NCI-H526 treated with DMSO at 0.1 percent for 48 hours (cell line): ENCODE measurements at regions not wholly inside any gene's neighbourhood (a gene's known extent, or its start where the extent isn't known, plus 50 kb on each side); places are given as distances from the start of the nearest gene placed in this dataset.

ENCODE experiments used
- DNase-seq: peaks from one replicate; lab custom pipeline; 2025; lab: John Stamatoyannopoulos, UW

DNA sequence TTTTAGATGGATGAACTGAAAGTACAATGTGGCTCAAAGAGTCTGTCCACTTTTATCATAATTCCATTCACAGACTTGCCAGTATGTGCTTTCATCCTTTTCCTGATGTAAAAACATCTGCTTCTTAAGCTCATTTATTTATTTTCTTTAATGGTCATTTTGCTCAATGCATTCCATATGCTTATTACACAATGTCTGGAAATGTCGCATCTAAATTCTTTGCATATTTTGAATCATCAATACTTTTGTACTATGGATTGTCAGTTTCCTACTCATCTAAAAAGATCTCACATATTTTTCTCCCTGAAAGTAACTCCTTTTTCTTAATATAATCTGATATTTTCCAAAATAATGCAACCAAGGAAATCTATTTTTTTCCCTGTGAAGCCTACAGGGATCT is 1315.8 kb downstream of the EFNB2 start:
- no peak for DNase-seq

DNA sequence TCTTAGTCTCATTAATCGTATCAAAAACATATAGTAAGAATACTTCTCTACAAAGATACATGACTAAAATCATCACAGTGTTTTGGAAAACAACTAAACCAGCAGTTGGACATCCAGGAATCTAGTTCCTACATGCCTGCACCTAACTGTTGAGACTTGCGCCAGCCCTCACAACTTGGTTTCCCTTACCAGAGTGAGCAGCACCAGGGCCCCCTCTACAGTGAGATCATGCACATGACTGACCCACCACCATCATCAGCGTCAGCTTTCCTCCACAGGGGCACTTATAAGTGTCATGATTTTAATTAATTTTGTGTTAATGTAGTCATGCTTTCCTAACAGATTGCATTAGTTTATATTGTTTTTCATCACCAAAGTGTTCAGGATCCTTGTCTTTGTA is 1322.0 kb downstream of the EFNB2 start:
- DNase-seq = no peak

DNA sequence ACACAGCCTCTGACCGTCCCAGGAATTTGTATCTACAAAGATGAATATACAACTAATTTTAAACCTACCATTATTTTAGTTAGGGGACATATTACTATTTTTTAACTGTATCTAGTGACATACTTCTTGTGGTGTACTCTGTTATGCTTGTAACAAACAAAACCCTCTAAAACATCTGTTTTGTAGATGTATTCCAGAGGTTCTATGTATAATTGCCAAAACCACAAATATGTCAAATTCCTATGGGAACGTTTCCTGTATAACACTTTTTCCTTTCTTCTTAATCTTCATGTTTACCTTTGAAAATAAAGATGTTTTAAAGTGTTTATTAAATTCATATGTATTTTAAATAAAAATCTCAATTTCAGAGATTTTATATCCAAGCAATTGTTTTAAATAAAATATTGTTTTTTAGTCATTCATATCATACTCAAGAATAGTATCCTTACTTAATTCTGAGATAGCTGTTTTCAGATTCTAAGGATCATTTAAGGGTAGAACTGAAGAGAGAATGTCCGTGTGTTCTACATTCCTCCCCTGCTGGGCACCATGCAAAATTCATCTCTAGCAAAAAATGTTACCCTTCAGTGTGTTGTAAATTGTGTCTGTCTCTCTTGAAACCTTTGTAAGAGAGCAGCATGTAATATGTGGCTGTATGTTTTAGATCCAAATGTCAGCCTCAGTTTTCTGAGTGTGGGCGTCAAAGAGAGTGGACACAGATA is 1327.7 kb downstream of the EFNB2 start:
- no peak for DNase-seq

DNA sequence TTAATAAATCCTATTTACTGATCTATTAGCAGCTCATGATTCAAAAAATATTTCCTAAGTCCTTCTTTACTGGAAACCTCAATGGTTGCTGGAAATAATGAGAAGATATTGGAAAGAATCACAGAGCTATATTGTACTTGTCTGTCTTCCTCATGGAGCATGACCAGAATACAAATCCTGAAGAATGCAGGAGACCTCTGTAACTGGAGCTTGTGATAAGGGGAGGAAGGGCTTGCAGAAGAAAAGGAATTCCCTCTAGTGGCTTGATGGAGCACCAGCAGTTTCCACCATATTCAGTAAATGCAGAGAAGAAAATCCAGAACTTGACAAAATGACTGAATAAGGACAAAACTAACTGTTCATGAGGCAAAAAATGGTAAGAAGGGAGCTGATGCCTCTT is 1333.1 kb downstream of the EFNB2 start:
- peak; percentile 3 for DNase-seq

DNA sequence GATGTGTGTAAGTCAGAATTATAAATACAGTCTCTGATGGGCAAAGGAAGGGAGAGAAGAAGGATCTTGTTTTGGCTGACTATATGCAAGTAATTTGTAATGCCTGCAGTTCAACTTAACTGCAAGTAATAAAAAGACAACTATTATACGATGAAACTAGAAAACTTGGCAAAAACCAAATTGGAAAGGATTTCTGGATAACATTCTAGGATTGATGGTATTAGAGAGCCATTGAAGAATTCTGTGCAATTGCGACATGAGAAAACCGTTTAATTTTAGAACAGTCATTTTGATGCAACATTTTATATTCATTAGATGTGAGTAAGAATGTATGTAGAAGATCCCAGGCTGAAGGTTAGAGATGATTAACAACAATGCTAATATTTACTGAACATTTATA is 1334.1 kb downstream of the EFNB2 start:
- DNase-seq = no peak

DNA sequence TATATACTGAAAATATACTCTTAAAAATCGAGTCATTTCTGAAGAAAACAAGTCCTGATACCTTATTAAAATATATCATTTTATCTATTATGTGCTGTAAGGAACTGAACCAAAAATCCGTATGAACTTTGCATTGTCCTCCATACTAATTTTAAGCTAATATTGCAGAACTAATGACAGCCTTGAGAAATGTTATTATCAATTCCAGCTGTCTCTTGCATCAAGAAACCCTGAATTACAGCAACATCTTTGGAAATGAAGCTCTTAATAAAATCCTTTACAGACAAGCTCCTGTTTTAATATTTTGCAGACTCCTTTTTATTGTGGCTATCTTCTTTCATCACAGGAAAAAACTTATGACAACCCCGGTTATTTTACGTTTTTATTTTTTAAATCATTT is 1335.3 kb downstream of the EFNB2 start:
- no peak for DNase-seq

DNA sequence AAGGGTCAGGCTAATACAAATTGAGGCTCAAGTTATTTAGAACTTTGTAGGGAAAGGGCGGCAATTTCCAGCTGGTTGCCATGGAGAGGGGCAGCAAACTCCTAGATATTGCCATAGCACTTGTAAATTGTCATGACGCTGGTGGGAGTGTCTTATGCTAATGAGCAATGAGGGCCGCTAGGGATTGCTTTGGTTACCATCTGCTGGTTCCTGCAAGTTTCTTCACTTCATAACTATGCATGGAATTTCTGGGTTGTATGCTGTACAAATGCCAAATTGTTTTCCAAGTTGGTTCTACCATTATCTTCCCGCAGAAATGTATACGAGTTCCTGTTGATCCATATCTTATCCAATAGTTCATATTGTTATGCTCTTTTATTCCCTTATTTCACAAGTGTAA is 1339.4 kb downstream of the EFNB2 start:
- DNase-seq = no peak

DNA sequence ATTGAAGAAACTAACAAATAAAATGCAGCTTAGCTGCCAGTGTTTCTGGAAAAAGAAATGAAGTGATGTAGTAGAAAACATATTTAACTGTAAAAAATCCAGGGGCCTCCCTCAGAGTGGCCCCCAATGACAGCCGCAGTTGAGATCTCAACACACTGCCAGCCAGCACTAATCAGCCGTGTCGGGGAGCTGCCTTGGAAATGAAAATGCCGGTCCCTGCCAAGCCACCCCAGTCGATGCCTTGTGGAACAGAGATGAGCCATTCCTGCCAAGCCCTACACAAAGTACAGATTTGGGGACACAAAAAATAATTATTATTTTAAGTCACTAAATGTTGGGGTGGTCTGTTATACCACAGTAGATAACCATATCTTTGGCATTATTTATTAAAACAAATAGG is 1342.4 kb downstream of the EFNB2 start:
- no peak for DNase-seq

DNA sequence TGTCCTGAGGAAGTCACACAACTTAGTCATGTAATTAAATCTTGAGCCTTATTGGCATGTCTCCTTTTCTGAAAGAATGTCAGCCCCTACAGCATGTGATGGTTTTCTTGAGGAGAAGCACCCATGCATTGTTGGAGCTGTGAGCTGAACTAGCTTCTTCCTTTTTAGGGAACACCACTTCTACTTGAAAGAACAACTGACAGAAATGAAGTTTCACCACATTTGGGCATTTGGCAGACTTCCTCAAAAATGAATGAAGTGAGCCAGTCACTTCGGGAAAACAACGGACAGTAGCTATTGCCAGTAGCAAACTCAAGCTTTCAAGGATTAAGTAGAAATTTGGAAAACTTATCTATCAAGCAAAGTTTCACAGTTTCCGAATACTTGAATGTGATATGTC is 1351.3 kb downstream of the EFNB2 start:
- no peak for DNase-seq

DNA sequence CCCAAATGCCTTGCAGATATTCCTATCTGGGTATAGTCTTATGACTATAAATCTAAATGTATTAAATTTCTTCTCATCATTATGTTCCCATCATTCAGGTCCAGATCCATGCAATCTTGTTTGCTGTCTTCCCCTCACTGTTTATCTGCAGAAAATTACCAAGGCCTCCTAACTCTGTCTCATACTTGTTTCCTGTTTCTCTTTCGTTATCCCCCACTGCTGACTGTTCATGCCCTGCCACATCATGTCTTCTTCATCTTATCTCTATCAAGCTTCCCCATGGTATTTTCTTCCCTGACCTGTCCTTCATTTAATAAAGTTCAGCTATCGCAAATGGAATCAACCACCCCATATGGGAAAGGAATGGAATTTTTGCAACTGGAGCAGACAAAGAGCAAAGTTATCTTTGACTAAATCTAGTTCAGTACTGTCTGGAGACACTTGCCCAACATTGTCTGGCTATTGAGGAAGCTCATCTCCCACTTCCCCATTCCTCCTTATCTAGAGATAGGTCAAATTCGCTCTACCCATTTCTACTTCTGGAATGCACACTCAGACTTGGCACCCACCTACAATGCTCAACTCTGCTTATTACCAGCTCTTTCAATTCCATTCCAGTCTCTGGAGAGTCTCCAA is 1358.1 kb downstream of the EFNB2 start:
- no peak for DNase-seq

DNA sequence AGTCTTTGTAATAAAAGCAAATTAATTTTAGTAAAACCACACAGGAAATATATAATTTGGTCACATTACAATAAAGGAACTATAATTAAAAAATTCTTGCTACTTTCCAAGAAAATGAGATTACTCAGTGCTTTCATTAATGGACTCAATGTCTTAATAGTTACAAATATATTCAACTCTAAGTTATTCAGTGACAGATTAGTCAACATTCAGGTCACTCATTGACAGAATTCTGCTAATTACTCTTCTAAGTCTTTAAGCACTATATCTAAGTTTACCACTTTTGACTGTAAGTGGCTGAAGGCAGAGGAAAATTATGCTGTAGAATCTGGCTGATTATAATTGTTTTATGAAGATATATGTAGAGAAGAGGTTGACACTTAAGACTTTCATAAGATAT is 1365.0 kb downstream of the EFNB2 start:
- no peak for DNase-seq

DNA sequence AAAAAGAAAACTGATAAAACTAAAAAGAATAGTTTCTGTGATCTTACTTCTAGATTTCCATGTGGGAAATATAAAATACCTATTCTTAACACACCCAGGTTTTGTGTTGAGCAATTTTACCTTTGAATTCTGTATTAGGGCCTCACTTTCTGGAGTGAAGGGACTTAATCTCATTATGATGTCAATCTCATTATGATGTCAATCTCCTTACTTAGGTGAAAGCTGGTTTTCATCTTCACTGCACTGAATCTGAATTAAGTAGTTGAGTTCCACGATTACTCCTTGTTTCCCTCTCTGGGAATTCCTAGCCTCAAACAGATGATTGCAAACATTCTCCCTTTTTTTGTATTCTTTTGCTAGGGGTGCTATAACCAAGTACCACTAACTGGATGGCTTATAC is 1367.2 kb downstream of the EFNB2 start:
- no peak for DNase-seq

DNA sequence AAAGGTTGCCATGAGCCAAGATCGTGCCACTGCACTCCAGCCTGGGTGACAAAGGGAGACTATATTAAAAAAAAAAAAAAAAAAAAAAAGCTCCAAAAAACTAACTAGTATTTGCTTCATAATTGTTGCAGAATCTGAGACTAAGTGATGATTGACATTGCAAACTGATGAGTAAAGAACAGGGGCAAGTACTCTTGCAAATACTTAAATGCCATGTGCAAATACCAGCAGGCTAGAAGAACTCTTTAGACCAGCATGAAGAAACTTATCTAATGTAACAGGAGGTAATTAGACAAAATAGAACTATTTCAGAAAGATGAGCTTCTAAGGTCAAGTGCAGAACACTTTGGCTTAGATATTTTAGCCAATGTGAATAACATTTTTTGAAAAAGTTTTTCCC is 1368.1 kb downstream of the EFNB2 start:
- no peak for DNase-seq

DNA sequence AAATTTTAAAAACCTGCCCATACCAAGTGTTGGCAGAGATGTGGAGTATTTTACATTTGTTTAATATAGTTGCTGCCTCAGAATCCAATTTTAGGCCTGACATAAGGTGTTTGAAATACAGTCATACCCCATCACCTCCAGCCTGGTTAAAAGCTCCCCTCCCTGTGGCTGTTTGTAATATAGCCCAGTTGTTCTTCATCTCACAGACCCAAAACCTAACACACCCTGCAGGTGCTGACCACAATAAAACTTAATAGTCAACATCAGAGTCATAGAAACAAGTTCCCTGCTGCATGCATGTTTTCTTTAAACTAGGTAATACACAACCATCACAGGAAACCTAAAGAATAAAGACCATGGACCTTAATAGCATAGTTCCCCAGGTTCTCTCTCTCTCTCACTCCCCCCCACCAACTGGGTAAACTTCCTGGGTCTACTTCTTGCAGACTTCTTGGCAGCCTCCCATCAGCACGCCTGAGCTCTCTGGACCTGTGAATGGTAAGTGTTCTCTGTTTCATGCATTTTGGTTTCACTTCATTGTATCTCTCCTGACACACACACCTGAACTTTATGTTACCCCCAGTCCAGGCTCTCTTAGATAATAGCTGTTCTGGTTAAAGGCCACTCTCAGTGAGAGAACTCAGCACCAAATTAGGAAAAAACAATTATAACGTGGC is 1369.9 kb downstream of the EFNB2 start:
- no peak for DNase-seq

DNA sequence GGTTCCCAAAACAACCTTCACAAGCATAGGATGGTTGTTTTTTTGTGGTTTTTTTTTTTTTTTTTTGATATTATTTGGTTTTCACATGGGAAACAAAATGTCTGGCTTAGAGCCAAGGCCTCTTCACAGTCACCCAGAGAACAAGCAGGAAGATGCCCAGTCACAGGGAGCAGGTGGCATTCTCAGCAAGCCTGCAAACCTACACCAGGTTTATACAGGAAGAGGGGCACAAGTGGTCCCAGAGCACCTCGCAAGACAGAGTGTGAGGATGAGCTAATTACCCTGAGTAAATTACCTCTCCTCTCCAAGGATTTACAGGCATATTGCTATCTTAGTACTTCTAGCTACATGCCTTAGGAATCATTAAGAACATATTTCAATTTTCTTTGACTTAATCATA is 1375.6 kb downstream of the EFNB2 start:
- DNase-seq = no peak

DNA sequence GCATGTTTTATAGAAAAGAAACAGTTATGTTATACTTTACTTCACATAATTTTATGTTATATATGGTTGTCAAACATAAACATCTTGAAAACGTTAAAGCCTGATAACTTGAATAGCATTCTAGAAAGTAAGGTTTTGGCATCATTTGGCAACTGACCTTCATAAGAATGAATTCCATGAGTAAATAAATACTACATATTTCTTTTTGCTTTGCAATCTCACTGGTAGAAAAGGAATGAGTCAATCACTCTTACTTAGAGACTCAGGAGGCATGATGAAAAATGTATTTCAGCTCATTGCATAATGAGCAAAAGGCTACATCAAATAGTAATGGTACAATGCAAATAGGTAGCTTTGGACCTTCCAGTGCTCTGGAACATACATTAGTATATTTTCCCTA is 1381.9 kb downstream of the EFNB2 start:
- no peak for DNase-seq

DNA sequence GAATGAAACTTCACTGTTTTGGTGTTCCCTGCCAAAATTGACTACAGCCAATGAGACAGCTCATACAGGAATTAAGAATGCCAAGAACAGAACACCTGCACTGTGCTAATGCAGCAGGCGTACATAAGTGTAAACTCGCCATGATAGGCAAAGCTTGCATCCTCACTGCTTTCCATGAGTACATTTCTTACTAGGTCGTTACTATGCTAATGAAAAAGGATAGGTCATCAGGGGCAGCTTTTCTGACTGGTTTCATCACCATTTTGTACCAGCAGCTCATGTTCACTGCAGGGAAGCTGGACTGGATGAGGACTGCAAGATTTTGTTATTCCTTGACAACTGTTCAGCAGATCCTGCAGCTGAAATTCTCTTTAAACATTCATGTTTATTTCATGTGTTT is 1383.8 kb downstream of the EFNB2 start:
- DNase-seq = no peak

DNA sequence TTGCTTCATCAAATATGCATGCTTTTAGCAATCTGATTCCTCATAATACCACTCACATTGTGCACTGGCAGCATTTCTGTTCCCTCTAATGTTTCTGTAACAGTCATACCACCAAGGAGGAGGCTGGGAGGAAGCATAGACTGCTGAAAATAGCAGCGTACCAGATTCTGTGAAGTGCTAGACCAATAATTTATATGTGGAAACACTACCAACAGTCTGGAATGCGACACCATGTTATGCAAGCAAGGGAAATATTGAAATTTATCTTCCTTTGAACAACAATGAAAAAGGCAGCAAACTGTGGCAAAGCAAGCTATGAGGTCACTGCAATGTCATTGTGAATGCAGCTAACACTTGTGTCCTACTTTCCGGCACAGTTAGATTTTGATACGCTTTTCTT is 1388.0 kb downstream of the EFNB2 start:
- no peak for DNase-seq

DNA sequence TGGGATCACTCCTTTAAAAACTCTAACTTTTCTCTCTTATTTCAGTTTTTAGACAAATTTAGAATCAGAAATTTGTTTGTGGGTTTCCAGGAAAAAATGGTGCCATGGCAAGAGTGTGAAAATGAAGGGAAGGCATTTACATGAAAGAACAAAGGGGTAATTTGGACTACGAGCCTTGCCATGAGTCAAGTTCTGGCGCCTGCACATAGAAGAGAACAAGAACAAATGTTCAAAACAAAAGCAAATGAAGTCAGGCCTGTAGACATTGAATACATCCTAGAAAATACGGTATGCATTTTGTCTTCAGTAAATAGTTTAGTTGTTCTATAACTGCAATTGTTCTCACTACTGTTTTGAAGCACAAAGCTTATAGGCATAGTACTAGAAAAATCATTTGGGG is 1390.5 kb downstream of the EFNB2 start:
- no peak for DNase-seq

DNA sequence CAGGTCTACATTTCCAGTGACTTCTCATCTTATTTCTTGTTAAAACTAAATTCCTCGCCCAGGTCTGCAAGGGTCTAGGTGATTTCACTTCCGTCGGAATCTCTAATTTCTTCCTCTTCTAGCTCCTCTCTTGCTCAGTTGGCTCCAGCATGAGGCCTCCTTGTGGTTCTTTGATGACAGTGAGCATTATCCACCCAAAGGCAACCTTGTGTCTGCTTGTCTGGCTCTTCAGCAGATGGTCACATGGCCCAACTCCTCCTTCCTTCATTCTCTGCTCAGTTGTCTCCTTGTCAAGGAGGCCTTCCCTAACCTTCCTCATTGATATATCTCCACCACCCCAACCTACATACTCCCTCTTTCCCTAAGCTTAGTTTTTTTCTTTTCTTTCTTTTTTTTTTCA is 1391.4 kb downstream of the EFNB2 start:
- no peak for DNase-seq

DNA sequence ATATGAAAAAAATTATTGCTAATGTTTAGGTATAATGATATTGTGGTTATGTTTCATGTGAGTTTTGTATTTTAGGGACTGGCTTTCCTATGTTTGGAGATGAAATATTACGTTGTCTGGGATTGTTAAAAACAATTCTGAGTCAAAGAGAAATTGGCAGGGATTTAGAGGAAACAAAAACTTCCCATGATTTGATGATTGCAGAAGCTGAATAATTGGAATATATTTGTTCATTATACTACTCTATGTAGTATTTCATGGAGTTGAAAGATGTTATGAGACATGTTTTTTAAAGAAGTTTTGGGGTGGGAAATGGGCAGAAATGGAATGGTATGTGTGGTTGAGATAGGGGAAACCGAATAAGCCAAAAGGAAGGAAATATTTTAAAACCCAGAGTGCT is 1392.9 kb downstream of the EFNB2 start:
- DNase-seq = no peak

DNA sequence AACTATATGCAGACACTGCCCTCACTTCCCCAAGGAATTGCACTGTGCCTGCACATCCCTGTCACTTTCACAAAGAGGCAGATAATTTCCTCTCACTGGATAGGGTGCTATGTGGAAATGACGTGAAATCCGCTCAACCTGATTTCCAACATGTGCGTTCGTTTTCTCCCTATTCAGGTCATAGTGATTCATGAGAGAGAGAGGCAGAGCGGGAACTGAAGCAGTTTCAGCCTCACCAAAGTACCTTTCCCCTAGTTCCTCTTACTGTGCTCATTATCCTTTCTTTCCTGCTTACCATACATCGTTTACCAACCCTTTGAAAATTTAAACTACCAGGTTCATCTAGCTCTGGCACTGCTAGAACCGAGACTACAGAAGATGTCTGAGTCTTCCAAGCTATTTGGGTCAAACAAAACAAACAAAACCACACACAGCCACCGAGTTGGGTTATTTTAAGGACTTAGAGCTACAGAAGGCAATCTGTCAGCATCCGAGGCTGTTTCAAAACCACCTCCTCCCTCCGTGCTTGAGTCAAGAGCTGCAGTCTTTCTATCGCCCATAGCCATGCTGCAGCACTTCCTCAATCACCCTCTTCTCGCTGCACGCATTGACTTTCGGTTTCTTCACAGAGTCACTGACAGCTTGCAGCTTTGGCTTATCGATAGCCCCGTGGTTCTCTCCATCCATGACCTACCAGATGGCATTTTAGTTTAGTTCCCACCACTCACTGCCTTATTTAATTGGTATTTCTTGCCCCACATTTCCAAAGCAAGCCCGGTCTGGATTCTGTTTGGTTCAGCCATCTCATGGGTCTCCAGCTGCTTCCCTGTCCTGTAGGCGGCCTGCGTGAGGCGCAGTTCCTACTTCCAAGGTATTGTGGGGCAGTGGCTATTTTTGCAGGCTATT is 1395.8 kb downstream of the EFNB2 start:
- DNase-seq = no peak

DNA sequence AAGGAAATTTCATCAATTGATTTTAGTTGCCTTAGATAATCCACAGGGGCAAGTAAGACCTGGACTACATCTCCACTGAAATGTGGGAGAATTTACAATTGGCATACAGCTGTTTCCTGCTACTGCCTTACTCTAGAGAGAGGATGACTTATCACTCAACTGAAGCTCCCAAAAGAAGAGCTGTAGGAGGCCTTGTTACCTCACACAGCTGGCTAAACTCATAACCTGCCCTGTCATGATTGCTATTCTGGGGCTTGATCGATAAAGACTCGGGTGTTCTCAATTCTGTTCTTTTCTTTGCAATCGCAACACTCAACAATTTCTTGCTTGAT is 1396.4 kb downstream of the EFNB2 start:
- no peak for DNase-seq
